HG03097 (cell line): ENCODE measurements at regions not wholly inside any gene's neighbourhood (a gene's known extent, or its start where the extent isn't known, plus 50 kb on each side); places are given as distances from the start of the nearest gene placed in this dataset.

Experiments
- ATAC-seq: cut with Tn5 transposase; IDR thresholded peaks from one replicate; pipeline ENCODE4 v1.9.1; 2021; ENCODE audit not compliant: unreplicated experiment, low FRiP score

DNA sequence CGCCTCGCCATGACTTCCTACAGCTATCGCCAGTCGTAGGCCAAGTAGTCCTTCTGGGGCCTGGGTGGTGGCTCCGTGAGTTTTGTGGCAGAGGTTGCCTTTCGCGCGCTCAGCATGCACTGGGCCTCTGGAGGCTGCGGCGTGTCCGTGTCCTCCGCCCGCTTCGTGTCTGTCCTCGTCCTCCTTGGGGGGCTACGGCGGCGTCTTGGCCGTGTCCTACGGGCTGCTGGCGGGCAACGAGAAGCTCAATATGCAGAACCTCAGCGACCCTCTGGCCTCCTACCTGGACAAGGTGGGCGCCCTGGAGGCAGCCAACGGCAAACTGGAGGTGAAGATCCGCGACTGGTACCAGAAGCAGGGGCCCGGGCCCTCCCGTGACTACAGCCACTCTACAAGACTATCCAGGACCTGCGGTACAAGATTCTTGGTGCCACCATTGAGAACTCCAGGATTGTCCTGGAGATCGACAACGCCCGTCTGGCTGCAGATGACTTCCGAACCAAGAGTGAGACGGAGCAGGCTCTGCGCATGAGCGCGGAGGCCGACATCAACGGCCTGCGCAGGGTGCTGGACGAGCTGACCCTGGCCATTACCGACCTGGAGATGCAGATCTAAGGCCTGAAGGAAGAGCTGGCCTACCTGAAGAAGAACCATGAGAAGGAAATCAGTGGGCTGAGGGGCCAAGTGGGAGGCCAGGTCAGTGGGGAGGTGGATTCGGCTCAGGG is 296.3 kb downstream of the OGFRL1 start:
- no peak for ATAC-seq

DNA sequence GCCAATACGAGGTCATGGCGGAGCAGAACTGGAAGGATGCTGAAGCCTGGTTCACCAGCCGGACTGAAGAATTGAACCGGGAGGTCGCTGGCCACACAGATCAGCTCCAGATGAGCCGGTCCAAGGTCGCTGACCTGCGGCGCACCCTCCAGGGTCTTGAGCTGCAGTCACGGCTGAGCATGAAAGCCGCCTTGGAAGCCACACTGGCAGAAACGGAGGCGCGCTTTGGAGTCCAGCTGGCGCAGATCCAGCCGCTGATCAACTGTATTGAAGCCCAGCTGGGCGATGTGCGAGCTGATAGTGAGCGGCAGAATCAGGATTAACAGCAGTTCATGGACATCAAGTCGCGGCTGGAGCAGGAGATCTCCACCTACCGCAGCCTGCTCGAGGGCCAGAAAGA is 296.9 kb downstream of the OGFRL1 start:
- no peak for ATAC-seq

DNA sequence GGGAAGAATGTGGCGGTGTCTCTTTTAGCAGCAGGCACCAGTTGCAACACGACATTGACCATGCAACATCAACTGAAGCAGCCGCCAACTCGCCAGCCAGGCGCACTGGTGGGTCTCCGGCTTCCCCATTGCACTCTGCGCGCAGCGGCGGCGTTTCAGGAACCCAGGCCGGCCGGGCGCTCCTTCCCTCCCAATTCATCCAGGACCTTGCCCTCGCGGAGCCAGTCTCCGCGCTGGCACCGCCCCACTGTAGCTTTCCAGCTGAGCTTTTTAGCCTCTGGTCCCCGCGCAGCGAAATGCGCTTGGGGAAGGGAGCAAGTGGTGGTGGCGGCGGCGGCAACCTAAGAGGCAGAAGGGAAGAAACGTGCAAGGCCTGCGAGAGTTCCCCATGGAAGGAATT is 297.9 kb upstream of the RIMS1 start:
- no peak for ATAC-seq

DNA sequence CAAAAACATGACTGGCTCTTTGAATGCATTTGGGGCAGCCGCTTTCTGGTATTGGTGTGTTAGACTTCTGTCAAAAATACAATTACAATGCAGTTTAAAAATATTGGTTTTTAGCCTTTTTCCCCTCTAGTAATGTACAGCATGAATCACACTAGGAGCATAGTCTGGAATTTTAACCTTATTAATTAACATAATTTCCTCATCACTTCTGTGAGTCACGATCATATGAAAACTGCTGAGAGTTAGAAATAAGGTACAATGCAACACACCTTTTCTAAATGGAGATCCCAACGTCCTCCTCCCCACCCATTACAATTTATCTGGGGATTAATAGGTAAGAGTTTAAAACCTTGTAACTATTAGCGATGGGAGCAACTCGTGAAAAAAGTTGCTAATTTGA is 297.1 kb upstream of the RIMS1 start:
- ATAC-seq = no peak

DNA sequence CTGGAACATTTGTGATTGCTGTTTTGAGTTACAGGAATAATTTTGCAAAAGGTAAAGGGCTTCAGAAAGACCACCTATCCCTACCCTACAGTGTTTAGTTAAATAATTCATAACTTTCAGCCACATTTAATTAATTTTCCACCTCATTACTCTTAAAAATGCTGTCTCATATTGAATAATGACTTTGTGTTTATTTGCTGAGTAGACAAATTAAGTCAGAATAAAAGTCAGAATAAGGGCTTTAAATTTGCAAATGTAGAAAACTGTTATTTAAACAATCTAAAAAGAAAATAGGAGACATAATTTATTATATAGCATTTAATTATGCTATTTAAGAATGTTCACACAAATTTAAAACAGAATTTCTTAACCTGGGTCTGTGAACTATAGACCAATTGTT is 293.7 kb upstream of the RIMS1 start:
- ATAC-seq = no peak

DNA sequence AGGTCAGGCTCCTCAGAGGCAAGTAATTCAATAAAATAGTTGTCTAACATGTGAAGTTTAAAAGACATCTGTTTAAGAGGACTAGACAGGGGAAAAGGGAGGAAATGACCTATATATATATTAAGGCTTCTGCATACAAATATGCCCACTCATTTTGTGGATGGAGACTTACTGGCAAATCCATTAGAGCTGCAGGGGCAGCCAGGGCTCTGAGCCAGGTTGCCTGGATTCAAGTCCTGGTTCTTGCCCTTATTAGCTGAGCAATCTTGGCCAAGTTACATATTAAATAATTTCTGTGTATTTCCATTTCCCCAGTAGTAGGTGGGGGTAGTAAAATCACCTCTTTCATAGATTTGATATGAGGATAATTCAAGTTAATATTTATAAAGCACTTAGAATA is 287.0 kb upstream of the RIMS1 start:
- ATAC-seq = no peak

DNA sequence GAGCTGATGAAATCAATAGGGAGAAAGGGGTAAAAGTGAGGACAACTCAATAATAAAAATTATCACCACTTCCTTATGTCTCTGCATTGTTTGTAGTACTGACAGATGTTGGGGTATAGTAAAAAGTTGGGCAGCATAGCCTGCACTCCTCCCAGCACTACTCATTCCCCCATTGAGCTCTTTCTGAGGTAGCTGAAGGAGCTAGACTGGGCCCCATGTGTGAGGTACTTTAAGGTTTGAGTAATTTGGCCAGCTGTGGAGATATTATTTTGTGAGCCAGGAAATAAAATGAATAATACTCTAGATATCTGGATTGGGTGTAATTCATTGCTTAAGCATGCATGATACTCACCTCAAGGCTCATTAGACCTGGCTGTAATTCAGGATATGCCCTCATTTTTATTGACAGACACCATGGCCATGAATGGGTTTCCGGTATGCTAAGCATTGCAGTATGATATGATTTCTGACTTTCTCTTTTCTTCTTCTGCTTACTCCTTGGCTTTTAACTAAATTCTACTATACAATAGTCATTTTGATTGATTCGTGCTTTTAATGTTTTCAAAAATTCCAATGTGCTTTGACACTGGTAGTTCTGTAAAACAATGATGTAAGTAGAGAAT is 283.9 kb upstream of the RIMS1 start:
- ATAC-seq = no peak

DNA sequence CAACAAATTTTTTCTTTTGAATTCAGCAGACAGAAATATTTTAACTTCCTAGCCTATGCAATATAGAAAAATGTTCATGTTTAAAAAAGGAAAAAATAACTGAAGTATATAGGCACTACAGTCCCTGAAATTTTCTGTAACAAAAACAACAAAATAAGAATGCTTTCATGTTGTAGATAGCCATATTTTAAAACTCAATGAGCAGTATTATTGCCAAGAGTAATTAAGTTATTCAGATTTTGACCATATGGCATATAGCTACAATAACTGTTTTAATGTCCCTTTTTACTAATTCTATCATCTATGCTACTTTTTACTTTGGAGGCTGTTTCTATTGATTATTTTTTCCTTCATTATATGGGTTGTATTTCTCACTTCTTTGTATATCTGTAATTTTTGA is 283.3 kb upstream of the RIMS1 start:
- no peak for ATAC-seq

DNA sequence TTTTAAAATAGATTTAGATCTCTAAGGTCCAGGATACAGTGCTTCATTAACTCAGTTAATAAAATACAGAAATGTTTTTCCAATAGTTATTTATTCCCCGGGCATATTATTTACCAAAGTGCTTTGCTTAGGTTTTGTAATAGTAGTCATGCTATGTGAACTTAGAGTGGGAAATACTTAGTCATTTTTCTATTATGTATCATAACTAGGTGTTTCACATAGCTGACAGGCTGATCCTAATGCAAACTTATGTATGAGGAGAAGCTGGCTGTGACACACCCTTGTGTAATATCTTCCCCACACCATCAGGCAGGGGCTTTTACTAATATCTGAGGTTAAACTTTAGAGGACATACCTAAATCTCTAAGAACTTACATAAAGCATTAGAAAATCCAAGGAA is 277.7 kb upstream of the RIMS1 start:
- ATAC-seq = no peak

DNA sequence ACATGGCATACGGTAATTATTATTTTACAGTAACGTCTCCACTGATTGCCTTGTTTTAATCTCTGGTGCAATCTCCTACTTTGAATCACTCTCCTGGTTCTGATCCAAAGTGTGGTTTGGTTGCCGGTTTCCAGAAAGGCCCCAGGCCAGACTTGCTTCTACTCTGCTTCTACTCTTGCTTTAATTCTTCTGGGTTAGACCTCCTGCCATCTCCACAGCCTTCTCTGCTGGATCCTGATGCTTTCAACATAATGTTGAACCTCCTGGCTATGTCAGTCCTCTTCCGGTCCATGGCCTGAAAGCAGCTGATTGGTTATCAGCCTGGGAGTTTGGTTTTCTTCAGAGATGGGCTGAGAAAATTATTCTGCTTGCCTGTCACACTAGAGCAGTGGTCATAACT is 266.5 kb upstream of the RIMS1 start:
- ATAC-seq = no peak

DNA sequence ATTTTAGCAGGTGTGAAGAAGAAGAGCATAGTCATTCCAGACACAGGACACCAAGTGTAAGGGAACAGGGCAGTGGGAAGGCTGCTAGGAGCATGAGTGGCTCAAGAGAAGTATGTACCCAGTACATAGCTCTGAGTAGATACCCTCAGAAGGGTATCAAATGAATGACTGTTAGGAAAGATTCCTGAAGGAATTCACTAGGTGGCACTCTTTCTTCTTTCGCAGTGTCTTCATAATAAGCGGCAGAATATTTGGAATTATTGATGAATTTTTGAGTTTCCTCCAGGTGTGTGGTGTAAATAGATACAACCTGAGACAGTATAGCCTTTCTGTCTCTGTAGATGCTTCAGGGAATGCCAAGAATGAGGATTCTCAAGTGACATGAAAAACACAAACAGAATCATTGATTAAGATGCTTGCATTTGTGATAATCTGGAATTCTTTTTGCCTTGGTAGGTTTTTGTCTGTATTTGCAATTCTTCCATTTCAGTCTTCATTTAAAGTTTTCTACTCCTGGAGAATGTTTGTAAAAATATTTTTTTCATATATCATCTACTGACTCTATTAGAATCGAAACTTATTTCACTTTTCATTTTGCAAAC is 264.3 kb upstream of the RIMS1 start:
- no peak for ATAC-seq

DNA sequence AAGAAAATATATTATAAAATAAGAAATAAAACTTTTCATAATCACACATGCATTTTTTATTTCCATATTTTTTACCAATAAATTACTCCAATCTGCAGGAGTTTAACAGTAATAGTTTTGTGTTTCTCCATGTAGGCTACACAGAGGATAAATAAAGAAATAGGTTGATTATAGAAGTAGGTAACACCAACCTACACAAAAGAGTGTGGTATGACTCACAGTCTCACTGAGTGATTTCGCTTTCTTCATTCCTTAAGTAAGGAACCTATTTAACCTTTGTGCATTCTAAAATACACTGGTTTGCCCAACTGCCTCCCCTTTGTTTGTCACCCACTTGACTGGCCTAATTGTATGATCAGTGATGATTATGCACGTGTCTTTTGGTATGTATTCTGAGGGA is 244.2 kb upstream of the RIMS1 start:
- no peak for ATAC-seq

DNA sequence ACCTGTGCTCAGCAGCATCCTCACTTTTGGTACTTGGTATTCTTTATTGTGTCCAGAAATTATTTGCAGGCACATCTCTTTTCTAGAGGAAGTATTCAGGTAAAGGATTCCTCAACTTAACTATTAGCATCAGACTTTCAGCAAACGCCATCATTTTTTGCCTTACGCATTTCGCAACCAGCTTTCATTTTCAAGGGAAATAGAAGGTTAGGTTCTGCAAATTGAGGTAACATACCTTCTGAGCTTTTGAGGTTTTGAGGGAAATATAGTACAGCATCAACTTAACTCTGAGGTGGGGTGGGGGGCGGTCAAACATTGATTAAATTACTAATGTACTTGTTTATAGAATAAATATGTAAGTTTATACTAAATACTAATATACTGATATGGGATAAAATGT is 243.6 kb upstream of the RIMS1 start:
- no peak for ATAC-seq

DNA sequence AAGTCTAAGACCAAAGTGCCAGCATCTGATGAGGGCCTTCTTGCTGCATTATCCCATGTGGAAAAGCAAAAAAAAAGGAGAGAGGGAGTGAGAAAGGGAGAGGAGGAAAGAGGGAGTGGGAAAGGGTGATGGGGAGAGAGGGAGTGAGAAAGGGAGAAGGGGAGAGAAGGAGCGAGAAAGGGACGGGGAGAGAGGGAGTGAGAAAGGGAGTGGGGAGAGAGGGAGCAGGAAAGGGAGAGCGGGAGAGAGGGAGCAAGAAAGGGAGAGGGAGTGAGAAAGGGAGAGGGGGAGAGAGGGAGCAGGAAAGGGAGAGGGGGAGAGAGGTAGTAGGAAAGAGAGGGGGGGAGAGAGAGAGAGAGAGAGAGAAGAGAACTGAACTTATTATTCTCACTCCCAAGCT is 241.1 kb upstream of the RIMS1 start:
- no peak for ATAC-seq

DNA sequence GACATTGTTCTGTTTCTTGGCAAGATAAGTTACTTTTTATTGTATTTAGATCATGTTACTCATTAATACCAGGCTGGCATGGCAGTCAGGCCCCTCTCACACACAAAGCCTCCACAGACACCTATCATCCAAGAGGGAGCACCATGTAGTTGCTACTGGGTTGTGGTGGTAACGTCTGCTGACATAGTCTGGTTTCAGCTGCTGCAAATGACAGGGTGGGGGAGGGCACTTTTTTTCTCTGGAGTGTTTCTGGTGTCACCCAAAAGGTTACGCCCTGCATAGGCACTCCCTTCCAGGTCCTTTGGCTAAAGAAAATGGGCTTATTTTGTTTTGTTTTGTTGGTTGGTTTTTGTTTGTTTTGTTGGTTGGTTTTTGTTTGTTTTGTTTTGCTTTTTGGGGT is 236.4 kb upstream of the RIMS1 start:
- ATAC-seq = no peak

DNA sequence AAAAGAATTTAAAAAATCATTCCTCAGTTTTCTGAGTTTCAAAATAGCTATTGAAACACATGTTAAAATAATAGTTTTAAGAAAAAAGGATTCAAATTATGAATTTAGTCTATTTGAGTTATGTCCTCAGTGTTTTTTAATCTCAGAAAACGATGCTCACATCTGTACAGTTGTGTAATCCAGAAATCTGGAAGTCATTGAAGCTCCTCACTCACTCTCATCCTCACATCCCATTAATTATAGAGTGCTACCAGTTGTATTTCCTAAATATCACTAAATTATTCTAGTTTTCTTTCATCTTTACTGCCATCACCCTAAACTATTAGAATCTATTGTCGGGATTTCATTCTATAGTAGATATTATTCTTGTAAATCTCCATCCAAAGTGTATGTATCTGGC is 234.7 kb upstream of the RIMS1 start:
- no peak for ATAC-seq

DNA sequence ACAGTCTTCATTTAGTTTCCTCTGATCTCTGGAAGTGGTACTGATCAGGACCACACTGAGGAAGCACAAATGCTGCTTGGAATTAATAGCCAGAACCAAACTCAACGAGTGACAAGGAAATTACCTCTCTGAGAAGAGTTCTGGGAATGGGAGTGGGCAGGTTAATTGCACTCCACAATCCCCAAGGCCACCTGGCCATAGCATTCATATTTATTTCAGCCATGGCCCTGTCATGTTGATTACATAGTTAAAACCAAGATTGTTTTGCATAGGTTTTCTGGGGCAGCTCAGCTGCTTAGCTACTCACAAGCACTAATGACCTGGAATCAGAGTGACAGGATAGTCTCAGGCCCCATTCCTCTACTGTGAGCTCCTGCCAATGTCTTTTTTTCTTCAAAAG is 230.2 kb upstream of the RIMS1 start:
- ATAC-seq = no peak

DNA sequence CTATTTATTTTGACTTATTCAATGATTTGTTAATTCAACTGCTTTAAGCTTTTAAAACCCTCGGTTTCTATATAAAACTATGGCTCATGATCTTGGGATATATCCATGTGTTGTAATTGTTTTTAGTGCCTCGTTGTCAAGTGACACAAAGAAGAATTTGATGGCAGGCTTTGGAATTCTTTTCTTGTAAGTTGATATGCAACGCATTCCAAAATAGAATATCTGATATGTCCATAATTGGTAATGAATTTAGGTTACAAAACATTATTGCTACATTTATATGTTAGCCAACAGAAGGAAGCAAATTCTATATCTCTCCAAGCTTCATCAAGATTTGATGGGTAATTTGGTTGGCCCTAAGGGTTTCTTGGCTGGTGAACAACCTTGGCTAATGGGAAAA is 220.4 kb upstream of the RIMS1 start:
- ATAC-seq = no peak

DNA sequence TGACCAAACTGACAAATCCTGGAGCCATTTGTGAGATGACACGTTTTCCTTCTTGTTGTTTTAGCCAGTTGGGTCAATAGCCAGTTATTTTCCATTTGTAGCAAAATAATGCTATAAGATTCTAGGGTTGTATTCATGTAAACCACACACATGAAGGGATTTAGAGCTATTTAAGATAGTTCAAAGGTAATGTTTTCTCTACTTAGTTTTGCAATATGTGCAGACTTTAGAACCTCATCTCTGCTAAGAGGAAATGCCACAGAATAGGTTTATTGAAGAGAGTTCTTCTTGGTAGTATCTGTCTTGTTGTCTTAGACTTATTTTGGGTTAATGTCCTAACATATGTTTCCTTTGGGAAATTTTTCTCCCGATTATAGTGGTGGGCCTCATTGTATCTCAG is 213.5 kb upstream of the RIMS1 start:
- ATAC-seq = no peak

DNA sequence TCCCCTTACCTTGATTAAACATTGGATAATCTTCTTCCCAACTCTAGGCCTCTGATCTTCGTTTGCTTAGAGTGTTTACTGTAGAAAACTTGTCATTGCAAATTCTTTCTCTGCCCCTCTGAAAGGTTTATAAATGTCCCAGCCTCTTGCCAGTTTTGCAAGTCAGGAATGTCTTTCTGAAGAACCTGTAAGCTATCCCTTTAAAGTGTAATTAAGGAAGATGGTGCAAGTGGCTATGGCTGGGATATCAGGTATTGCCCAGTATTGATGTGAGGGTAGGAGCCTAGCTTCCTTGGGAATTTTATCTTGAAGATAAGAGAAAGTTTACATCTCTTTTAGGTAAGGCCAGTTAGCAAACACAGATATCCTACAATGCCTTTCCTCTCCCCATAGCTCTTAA is 211.0 kb upstream of the RIMS1 start:
- ATAC-seq = no peak

DNA sequence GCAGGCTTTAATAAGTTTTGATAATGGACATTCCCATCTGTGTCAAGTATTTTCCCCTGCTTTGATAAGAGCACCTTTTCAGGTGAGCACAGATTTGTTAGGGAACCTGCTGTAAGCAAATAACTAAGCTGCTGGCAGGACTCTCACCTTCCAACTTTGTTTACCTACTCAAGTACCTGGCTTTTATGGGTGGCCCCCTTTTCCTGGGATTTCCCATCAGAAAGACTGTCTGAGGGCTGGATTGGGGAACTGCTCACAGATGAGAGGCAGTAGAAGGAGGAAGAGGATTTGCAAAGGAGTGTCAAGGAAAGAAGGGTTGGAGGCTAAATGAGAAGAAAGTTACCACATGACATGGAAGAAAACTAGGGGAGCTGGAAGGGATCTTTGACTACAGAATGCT is 210.1 kb upstream of the RIMS1 start:
- ATAC-seq = no peak

DNA sequence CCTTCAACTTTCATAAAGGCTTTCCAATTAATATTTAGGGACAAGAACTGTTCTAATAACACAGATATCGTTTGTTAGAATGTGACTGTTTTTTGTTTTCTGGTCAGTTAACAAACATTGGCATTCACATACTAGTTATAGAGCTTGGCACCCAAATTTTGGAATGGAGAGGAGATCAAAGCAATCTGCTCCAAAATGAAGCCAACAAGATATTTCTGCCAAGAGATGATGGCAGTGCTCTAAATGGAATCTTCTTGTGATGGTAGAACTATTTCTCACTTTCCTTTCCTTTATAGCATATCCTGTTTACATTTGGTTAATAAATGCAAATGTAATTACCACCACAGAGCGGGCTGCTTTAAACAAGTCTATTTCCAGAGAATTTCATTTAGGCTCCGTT is 208.3 kb upstream of the RIMS1 start:
- no peak for ATAC-seq
